Stimulated activated CD4-positive, alpha-beta T cell treated with anti-CD3 and anti-CD28 coated beads, TNF-alpha, amount 100 ng/mL, for 24 hours (primary cell): ENCODE measurements at regions not wholly inside any gene's neighbourhood (a gene's known extent, or its start where the extent isn't known, plus 50 kb on each side); places are given as distances from the start of the nearest gene placed in this dataset.
"Not testable (repeated sequence)": the region's sequence is repeated elsewhere in the genome, so short reads cannot be mapped to it uniquely, and the experiment has no call there.

Experiments used
- DNase-seq, 3 experiments: peaks; one replicate each; pipeline ENCODE4 v3.0.0-alpha.2; 2020; ENCODE audit warnings: low read depth in 3 of 3

GRCh38 chr18:73683409-73684238, 464.0 kb downstream of the FBXO15 start:
- no peak for DNase-seq

DNA sequence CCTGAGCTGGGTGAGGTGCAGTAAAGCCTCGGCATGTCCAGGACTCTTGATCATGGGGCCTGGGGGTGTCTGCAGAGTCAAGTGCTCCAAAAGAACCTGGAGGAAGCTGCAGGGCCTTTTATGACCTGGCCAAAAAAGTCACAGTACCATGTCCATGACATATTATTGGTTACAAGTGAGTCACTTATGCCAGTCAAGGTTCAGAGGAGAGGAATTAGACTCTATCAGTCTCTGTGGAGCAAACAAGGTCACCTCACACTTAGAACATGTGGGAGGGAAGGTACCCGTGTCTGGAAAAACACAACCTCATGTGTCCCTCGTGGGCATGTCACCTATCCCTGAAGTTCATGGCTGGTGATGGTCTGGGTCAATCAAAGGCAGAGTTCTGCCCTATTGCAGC, 465.7 kb downstream of the FBXO15 start:
- DNase-seq, result no peak

GRCh38 chr18:73681398-73681797, 466.2 kb downstream of the FBXO15 start:
- no peak for DNase-seq

DNA sequence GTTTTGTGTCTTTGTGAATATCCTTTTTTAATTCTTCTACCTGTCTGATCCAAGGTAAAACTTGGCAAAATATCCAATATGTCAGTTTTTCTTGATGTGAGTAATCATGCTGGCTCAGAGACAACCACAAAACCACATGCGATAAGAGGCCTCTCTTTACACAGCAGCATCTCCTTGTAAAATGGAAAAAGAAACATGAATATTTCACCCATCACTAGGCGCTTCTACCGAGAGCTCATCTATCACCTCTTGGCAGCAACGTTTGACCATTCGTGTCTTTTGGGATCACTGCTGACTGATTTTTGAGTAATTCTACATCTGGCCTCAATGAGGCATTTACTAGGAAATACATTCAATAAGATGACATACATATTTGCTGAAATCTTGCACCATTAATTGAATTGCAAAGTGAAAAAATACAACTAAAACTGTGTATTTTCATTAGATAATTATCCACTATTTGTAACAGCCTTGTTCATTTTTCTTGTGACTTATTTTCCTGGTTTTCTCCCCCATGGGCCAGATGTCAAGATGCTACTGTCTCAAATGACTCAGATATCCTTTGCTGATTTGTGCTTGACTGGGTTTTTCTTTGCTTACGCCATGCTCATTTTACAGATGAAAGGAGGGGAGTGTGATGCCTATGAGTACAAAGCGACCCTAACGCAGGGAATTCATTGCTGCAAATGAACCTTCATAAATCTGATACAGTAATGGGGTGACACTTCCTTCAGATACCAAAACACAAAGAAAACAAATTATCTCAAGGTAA, 467.5 kb downstream of the FBXO15 start:
- no peak for DNase-seq

DNA sequence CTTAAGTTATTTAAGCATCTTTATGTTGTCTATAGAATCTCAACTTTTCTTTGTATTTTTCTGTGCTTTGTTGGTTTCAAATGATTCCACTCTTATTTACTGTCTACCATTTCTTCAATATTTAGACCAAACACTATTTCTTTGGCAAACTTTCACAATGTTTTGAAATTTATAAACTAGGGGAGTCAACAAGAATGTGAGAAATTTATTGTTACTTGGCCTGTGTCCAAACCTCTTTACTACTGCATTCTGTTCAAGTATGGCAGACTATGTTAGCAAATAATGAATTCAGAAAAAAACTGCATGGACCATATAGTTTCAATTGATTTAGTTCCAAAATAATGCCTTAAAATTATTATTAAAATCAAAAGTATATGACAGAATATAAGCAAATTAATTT, 470.2 kb downstream of the FBXO15 start:
- DNase-seq, result no peak

DNA sequence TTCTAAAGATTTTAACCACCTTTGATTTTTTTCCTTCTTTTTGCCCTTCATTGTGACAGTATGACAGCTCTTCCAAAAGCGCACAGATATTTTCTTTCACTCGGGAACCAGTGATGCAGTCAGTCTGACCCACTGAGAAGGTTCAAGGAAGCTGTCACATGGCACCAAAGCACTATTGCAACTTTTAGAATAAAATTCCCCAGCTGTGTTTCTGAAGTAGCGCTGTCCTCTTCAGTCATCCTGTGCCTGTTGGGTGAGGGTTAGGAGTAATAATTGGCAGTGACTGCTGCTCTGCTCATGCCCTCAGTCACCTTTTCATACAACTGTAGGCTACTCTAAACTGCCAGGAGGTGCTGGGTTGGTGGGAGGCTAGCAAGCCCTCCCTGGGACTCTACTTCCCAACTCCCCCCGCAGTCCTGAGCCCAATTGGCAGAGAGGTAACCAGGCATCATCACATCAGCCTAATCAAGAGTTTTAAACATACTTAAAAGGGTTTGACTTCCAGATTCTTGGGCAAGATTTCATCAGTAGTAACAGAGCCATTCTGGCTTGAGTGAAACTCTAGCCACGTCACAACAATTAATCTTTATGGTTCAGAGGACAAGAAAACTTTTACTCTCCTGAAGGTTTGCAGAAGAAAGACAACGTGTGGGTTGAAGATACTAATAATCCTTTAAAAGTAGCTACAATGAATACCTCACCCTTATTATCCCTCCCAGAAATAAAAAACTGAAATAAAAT, 473.3 kb downstream of the FBXO15 start:
- DNase-seq, result no peak

- not testable (repeated sequence) for DNase-seq
Observed at GRCh38 chr18:73671480-73671879, 476.2 kb downstream of the FBXO15 start.

GRCh38 chr18:73670524-73670923, 477.1 kb downstream of the FBXO15 start:
- no peak for DNase-seq

DNA sequence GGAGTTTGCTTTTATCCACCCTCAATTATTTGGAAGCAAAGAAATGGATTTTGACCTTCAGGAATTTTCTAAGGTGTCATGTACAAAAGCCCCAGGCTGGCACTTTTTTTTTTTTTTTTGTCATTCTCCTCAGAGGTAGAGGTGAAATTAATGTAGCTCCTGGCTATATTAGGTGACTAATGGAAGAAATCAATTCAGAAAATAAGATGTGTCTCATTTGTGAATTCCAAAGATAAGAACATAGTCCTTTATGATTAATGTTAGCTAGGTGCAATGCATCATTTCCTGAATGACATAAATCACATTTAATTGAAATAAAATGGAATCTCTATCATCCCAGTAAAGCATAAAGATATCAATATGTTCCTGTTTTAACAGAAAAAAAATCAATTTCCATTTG, 477.6 kb downstream of the FBXO15 start:
- DNase-seq, result no peak

GRCh38 chr18:73669297-73669696, 478.3 kb downstream of the FBXO15 start:
- DNase-seq, result no peak

DNA sequence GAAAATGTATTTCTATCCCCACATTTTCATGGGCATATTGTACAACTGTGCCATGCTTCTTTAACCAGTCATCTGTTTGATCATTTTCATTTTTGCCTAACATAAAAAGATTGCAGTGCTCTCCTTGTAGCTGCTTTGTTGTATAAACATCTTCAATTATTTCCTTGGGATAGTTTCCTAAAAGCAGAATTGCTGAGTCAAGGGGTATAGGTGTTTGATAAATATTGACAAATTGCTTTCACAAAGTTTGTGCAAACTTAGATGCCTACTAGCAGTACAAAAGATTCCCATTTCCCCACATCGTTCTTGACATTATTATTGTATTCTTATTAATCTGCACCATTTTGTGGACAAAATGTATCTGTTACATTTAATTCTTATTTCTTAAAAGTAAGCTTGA, 479.6 kb downstream of the FBXO15 start:
- no peak for DNase-seq

DNA sequence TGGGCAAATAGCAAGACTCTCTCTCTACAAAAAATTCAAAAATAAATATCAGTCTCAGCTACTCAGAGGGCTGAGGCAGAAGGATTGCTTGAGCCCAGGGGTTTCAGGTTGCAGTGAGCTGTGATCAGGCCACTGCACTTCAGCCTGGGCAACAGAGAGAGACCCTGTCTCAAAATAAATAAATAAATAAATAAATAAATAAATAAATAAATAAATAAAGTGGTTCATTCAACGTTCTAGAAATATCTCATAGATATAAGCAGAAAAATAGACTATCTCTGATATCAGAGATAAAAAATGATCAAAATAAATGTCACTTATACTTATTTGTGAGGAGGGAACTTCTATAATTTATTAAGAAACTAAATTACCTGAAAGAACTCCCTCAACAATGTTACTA, 480.9 kb downstream of the FBXO15 start:
- no peak for DNase-seq

DNA sequence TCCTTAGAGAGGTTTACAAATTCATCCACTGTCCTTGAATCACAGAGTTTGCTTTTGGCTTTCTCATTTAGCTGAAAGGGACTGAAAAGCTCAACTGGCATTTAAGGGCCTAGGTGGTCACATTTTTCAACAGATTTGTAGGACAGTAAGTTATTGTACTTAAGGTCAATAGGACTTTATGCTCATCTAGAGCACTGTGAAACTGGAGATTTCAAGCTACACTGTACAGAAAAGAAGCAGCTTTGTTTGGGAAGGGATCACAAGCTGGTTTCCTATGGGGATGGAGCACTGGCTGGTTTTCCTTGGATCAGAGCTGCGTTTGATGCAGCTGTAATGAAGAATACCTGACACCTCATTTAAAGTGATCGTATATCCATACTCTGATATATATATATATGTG, 482.7 kb downstream of the FBXO15 start:
- no peak for DNase-seq

GRCh38 chr18:73663581-73663980, 484.1 kb downstream of the FBXO15 start:
- DNase-seq, result no peak

GRCh38 chr18:73662421-73662820, 485.2 kb downstream of the FBXO15 start:
- no peak for DNase-seq

DNA sequence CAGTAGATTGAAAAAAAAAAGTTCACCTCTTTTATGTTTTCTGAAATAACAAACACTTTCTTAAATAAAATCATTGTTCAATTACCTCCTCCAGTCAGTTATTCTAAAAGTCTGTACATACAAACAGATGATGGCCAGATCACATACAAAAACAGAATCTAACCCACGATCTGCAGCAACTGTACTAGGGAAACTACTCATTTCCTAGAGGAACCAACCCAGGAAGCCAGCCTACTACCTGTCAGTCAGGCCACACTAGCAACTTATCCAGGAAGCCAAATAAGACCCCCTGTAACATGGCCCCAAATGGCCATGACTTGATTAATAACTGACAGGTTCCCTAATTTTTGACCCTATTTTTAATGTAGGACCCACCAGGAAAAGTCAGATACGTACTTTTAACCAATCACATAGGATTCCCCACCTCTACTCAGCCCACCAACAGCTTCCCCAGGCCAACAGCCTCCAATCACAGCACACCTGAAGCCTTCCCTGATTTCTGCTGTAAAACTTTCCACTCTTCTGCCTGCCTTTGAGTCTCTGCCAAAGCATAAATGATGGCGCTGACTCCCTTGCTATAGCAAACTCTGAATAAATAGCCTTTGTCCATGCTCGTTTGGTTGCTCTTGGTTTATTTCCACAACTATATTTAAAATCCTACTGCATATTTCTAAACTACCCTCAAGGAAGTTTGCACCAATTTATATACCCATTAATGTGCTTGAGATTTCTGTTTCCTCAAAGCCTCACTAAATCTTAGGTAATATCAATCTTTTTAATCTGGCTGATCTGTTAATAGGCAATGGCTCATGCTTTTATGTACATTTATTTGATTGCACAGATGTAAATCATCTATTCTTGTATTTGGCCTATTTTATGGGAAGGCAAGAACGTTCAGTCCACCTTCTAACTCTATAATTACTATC, 486.4 kb downstream of the FBXO15 start:
- no peak for DNase-seq

DNA sequence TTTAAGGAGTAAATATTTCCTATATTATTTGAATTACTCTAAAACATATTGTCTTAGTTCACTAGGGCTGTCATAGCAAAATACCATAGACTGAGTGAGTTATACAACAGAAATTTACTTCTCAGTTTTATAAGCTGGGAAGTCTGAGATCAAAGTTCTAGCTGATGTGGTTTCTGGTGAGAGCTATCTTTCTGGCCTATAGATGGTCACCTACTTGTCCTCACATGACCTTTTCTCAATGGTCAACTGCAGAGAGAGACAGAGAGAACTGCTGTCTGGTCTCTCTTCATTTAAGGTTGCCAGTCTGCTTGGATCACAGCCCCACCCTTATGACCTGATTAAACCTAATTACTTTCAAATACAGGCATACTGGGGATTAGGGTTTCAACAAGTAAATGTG, 490.9 kb downstream of the FBXO15 start:
- no peak for DNase-seq

GRCh38 chr18:73653827-73654226, 493.8 kb downstream of the FBXO15 start:
- no peak for DNase-seq

DNA sequence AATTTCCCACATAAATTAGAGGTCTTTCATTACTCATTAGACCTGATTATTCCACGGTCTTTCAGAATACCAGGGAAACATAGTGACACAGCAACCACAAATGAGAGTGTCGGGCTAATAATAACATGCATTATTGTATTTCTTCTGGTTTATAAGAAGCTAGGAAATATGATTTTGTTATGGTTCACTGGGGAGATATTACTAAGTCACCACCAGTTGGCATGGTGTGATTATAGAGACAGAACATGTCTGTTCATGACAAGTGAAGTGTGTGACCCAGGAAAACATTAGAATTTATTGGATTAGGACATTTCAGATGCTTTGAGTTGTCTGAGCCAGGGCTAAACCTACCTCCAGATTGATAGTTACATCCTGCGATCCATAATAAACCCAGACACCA, 494.4 kb downstream of the FBXO15 start:
- DNase-seq, result no peak

DNA sequence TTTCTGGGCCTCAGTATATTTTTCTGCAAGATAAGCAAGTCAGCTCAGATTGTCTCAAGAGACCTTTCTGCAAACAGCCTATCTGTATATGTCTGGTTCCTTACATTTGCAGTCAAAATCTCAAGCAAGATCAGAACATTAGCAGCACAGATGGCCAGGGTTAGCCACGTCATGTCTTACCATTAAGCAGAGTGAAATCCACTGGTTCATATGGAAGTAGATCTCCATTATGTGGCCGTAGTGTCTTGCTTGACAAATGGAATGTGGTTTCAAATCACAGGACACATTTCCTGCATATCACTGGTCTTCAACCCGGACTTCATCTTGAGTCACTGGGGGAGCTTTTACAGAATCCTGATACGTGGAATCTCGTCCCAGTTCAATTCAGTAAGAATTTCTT, 500.2 kb downstream of the FBXO15 start:
- no peak for DNase-seq

- DNase-seq, result no peak
Observed at GRCh38 chr18:73646772-73647171, 500.9 kb downstream of the FBXO15 start.
